ENCODE measurements at regions not wholly inside any gene's neighbourhood (a gene's known extent, or its start where the extent isn't known, plus 50 kb on each side); places are given as distances from the start of the nearest gene placed in this dataset.

DNA sequence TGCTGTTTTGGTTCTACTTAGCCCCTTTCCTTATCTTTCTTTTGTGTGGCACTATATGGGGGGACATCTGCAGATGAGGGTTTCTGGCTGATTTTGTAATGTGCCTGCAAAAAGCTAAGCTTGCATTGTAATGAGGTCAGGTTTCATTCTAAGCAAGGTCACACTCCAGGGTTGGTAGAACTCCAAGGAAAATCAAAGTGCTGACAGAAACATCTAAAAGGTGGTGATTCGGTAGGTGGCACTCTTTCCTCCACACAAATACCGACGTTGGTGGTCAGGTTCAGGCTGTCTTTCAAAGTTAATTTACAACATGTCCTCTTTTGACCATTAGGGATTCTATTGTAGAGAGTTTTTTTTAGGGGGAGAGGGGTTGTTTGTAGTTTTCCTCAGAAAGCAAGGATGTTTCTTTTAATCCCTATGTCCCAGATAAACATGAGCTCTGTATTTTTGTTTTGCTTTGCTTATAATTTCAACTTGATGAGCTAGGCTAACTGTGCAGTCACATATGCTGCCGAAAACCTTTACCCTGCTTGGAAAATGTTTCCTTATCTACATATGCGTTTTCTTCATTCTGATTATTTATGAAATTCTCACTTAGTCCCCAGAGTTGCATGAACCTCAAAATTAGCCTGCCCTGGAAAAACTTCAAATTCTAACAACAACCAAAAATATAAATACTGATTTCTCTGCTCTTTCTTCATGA lies 434.2 kb downstream of the PPARGC1A start:
- TF ChIP-seq, protein P1, sequence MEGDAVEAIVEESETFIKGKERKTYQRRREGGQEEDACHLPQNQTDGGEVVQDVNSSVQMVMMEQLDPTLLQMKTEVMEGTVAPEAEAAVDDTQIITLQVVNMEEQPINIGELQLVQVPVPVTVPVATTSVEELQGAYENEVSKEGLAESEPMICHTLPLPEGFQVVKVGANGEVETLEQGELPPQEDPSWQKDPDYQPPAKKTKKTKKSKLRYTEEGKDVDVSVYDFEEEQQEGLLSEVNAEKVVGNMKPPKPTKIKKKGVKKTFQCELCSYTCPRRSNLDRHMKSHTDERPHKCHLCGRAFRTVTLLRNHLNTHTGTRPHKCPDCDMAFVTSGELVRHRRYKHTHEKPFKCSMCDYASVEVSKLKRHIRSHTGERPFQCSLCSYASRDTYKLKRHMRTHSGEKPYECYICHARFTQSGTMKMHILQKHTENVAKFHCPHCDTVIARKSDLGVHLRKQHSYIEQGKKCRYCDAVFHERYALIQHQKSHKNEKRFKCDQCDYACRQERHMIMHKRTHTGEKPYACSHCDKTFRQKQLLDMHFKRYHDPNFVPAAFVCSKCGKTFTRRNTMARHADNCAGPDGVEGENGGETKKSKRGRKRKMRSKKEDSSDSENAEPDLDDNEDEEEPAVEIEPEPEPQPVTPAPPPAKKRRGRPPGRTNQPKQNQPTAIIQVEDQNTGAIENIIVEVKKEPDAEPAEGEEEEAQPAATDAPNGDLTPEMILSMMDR (IDR thresholded peaks at IDR 0.05; ENCODE audit: insufficient read depth, low read depth, low read length), result no peak
- DNase-seq (ENCODE audit: low read depth), result no peak
- H3K4me3 ChIP-seq (ENCODE audit: low read depth, low read length), result no peak overlapping the region

DNA sequence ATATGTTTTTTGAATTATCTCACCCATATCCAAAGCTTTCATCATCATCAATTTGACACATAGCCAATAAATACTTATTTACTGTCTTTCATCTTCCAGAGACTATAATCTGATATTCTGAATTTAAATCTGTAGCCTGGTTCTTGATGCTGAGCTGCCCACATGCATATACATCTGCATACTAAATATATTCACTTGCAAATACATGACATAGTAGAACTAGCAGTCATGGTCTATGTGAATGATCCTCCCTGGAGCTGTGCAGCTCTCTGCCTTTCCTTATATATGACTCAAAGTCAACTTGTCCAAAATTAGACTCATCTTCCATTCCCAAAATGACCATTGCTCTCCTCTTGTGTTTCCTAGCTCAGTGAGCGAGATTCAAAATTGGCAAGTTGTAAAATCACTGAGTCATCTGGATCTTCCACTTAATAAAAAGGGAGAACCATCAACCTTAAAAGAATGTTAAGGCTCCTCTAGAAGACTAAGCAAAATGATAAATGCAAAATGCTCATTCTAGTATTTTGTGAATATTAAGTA lies 448.2 kb downstream of the PPARGC1A start:
- H3K4me3 ChIP-seq (ENCODE audit: low read depth, low read length), result no peak overlapping the region
- TF ChIP-seq, protein P1 (IDR thresholded peaks at IDR 0.05; ENCODE audit: insufficient read depth, low read depth, low read length), result no peak
- no peak for DNase-seq (ENCODE audit: low read depth)

DNA sequence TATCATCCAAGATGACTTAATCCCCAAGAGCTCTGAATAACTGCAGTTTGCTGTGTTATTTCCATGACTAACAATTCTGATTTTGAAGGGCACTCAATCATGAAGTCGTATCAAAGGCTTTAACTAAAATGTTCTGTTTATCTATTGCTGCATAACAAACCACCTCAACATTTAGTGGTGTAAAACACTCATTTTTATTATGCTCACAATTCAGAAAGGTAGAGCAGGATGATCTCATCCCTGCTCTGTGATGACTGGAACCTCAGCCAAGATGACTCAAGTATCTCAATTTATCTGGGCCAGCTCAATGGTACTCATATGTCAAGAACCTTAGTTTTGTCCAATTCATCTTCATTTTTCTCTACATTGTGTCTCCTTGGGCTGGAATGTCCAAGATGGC lies 451.1 kb downstream of the PPARGC1A start:
- DNase-seq (ENCODE audit: low read depth), result no peak
- TF ChIP-seq, protein P1 (IDR thresholded peaks at IDR 0.05; ENCODE audit: insufficient read depth, low read depth, low read length), result no peak
- H3K4me3 ChIP-seq (ENCODE audit: low read depth, low read length), result no peak overlapping the region

DNA sequence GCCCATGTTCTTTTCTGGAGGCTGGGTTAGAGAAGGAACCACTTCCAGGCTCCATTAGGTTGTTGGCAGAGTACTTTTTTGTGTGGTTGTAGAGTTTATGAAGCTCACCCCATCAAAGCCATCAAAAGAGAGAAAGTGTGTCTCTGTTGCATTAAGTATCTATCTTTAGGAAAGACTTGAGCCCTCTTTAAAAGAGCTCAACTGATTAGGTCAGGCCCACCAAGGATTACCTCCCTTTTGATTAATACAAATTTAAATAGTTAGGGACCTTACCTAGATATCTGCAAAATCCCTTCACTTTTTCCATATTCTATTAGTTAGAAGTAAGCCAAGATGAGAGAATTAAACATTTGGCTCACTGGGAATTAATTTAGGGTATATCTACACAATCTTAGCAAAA lies 460.4 kb downstream of the PPARGC1A start:
- H3K4me3 ChIP-seq (ENCODE audit: low read depth, low read length), result no peak overlapping the region
- DNase-seq (ENCODE audit: low read depth), result no peak
- TF ChIP-seq, protein P1 (IDR thresholded peaks at IDR 0.05; ENCODE audit: insufficient read depth, low read depth, low read length), result no peak

GRCh38 chr4:23425570-23425969 lies 464.3 kb downstream of the PPARGC1A start:
- no peak for DNase-seq (ENCODE audit: low read depth)
- TF ChIP-seq, protein P1 (IDR thresholded peaks at IDR 0.05; ENCODE audit: insufficient read depth, low read depth, low read length), result no peak

GRCh38 chr4:23423540-23423939 lies 466.3 kb downstream of the PPARGC1A start:
- no peak for DNase-seq (ENCODE audit: low read depth)
- H3K4me3 ChIP-seq (ENCODE audit: low read depth, low read length), result no peak overlapping the region
- TF ChIP-seq, protein P1 (IDR thresholded peaks at IDR 0.05; ENCODE audit: insufficient read depth, low read depth, low read length), result no peak

More at GRCh38 chr4:23425570-23425969, 464.3 kb downstream of the PPARGC1A start:
- no peak overlapping the region for H3K4me3 ChIP-seq (ENCODE audit: low read depth, low read length)

Data from fibroblast of villous mesenchyme (primary cell).